Mesenteric fat pad (tissue), 1 donor: ENCODE measurements at regions not wholly inside any gene's neighbourhood (a gene's known extent, or its start where the extent isn't known, plus 50 kb on each side); places are given as distances from the start of the nearest gene placed in this dataset.

Source experiments
- DNase-seq: peaks from one replicate; pipeline ENCODE4 v3.0.0-alpha.2; 2020; ENCODE audit warnings: low spot score
- donor health status: DM: yes; HTN: yes; CAD: no.

- no peak for DNase-seq
These were observed 348.7 kb downstream of the SMOC2 start for GRCh38 chr6:168789699-168790098.

GRCh38 chr6:168785720-168786511, 344.9 kb downstream of the SMOC2 start:
- no peak for DNase-seq

- no peak for DNase-seq
These were observed 343.4 kb downstream of the SMOC2 start for GRCh38 chr6:168784426-168784825.

- DNase-seq: no peak
These were observed 342.7 kb downstream of the SMOC2 start for GRCh38 chr6:168783720-168784119.

GRCh38 chr6:168782187-168782751, 341.3 kb downstream of the SMOC2 start:
- no peak for DNase-seq

- DNase-seq: no peak
These were observed 337.2 kb downstream of the SMOC2 start for GRCh38 chr6:168778201-168778600.

GRCh38 chr6:168774381-168774780, 333.4 kb downstream of the SMOC2 start:
- DNase-seq: no peak

- DNase-seq: no peak
These were observed 332.8 kb downstream of the SMOC2 start for GRCh38 chr6:168773788-168774187.

GRCh38 chr6:168765752-168766151, 324.8 kb downstream of the SMOC2 start:
- DNase-seq: no peak

GRCh38 chr6:168756009-168756634, 315.1 kb downstream of the SMOC2 start:
- no peak for DNase-seq

- no peak for DNase-seq
These were observed 305.7 kb downstream of the SMOC2 start for GRCh38 chr6:168746643-168747042.

GRCh38 chr6:168746013-168746412, 305.0 kb downstream of the SMOC2 start:
- DNase-seq: no peak

- no peak for DNase-seq
These were observed 303.9 kb downstream of the SMOC2 start for GRCh38 chr6:168744861-168745260.

- DNase-seq: no peak
These were observed 301.2 kb downstream of the SMOC2 start for GRCh38 chr6:168741942-168742782.

GRCh38 chr6:168741305-168741704, 300.3 kb downstream of the SMOC2 start:
- DNase-seq: no peak

- DNase-seq: no peak
These were observed 298.4 kb downstream of the SMOC2 start for GRCh38 chr6:168739381-168739780.

GRCh38 chr6:168737481-168737880, 296.5 kb downstream of the SMOC2 start:
- DNase-seq: no peak

- DNase-seq: no peak
These were observed 296.0 kb downstream of the SMOC2 start for GRCh38 chr6:168737014-168737413.

- no peak for DNase-seq
These were observed 295.1 kb downstream of the SMOC2 start for GRCh38 chr6:168736039-168736438.

- no peak for DNase-seq
These were observed 294.4 kb downstream of the SMOC2 start for GRCh38 chr6:168735268-168735949.

- no peak for DNase-seq
These were observed 293.5 kb downstream of the SMOC2 start for GRCh38 chr6:168734523-168734922.
